OCI-LY3 (cell line): ENCODE measurements at regions not wholly inside any gene's neighbourhood (a gene's known extent, or its start where the extent isn't known, plus 50 kb on each side); places are given as distances from the start of the nearest gene placed in this dataset.

ENCODE experiments used
- H2AFZ ChIP-seq: fragments of 200-600, 300-600 bp; shearing (Covaris generic); 2 replicates; pipeline ENCODE4 v1.6.0; 2014; ENCODE audit warnings: antibody characterized with exemption, low read depth, low read length
- H3K27ac ChIP-seq: fragments of 200-600, 300-600 bp; sonication (generic); 2 replicates; pipeline ENCODE4 v1.5.1; 2014; ENCODE audit warnings: mild to moderate bottlenecking, low read length, moderate library complexity, mixed read lengths
- H3K27me3 ChIP-seq: fragments of 200-600, 300-600 bp; sonication (generic); 2 replicates; pipeline ENCODE4 v1.6.1; 2014; ENCODE audit warnings: low read depth, low read length, mixed read lengths
- H3K36me3 ChIP-seq: fragments of 200-600, 300-600 bp; sonication (generic); replicated peaks from 2 replicates; pipeline ENCODE3; 2014; ENCODE audit warnings: low read depth, low read length, mixed read lengths
- H3K4me1 ChIP-seq: fragments of 300-600, 200-600 bp; sonication (generic); 2 replicates; pipeline ENCODE4 v1.6.1; 2014; ENCODE audit warnings: low read length, mixed read lengths
- H3K4me2 ChIP-seq: fragments of 200-600, 300-600 bp; sonication (generic); 2 replicates; pipeline ENCODE4 v1.6.1; 2014; ENCODE audit warnings: low read length, mixed read lengths
- H3K4me3 ChIP-seq: fragments of 300-600, 200-600 bp; sonication (generic); 2 replicates; pipeline ENCODE4 v1.5.1; 2014; ENCODE audit warnings: antibody characterized with exemption, mild to moderate bottlenecking, low read length, moderate library complexity
- H3K79me2 ChIP-seq: fragments of 300-600, 200-600 bp; shearing (Covaris generic); 2 replicates; pipeline ENCODE4 v1.6.1; 2014; ENCODE audit warnings: mild to moderate bottlenecking, low read length, mixed read lengths
- H3K9ac ChIP-seq: fragments of 300-600, 200-600 bp; shearing (Covaris generic); 2 replicates; pipeline ENCODE4 v1.6.0; 2014; ENCODE audit warnings: mild to moderate bottlenecking, low read length, moderate library complexity
- H3K9me3 ChIP-seq: fragments of 200-600, 300-600 bp; shearing (Covaris generic); 2 replicates; pipeline ENCODE4 v1.6.1; 2014; ENCODE audit warnings: low read length, mixed read lengths; ENCODE audit not compliant: insufficient read depth
- H4K20me1 ChIP-seq: fragments of 200-600, 300-600 bp; sonication (generic); 2 replicates; pipeline ENCODE4 v1.6.1; 2016; ENCODE audit warnings: low read length, mixed read lengths; ENCODE audit not compliant: insufficient read depth
- EZH2phosphoT487 ChIP-seq: fragments of 200-600 bp; shearing (Covaris generic); IDR thresholded peaks from 2 replicates; pipeline ENCODE4 v1.6.1; 2018; ENCODE audit warnings: antibody characterized with exemption, mixed run types, low read depth
- TF ChIP-seq, protein P1 (sequence below): fragments of 200-600, 300-600 bp; sonication (generic); IDR thresholded peaks from 2 replicates; pipeline ENCODE4 v1.5.1; 2014; ENCODE audit warnings: antibody characterized with exemption, low read length, low read depth

GRCh38 chr19:28403690-28404089 lies 809.3 kb downstream of the UQCRFS1 start:
- Histone ChIP-seq H3K36me3 (no peaks in the 10 kb centered on the region), H3K4me3 (no peak overlapping the region), H4K20me1 (no peaks in the 10 kb centered on the region), H3K9ac (no peak overlapping the region), H3K9me3 (no peaks in the 10 kb centered on the region), H3K27ac (no peak overlapping the region), H3K4me1 (no peaks in the 10 kb centered on the region), H2AFZ (no peak overlapping the region), H3K4me2 (no peak overlapping the region), H3K79me2 (no peaks in the 10 kb centered on the region), H3K27me3 (no peaks in the 10 kb centered on the region)
- no peak for TF ChIP-seq EZH2phosphoT487
- TF ChIP-seq, protein P1, sequence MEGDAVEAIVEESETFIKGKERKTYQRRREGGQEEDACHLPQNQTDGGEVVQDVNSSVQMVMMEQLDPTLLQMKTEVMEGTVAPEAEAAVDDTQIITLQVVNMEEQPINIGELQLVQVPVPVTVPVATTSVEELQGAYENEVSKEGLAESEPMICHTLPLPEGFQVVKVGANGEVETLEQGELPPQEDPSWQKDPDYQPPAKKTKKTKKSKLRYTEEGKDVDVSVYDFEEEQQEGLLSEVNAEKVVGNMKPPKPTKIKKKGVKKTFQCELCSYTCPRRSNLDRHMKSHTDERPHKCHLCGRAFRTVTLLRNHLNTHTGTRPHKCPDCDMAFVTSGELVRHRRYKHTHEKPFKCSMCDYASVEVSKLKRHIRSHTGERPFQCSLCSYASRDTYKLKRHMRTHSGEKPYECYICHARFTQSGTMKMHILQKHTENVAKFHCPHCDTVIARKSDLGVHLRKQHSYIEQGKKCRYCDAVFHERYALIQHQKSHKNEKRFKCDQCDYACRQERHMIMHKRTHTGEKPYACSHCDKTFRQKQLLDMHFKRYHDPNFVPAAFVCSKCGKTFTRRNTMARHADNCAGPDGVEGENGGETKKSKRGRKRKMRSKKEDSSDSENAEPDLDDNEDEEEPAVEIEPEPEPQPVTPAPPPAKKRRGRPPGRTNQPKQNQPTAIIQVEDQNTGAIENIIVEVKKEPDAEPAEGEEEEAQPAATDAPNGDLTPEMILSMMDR = no peak

GRCh38 chr19:28402701-28403290 lies 810.2 kb downstream of the UQCRFS1 start:
- H3K27me3 ChIP-seq = no peaks in the 10 kb centered on the region
- no peak overlapping the region for H2AFZ ChIP-seq
- TF ChIP-seq, protein P1 = no peak
- TF ChIP-seq EZH2phosphoT487 = no peak
- no peaks in the 10 kb centered on the region for H3K79me2 ChIP-seq
- H3K27ac ChIP-seq = no peak overlapping the region
- H3K9me3 ChIP-seq = no peaks in the 10 kb centered on the region
- H3K4me1 ChIP-seq = no peaks in the 10 kb centered on the region
- H3K4me2 ChIP-seq = no peak overlapping the region
- H3K36me3 ChIP-seq = no peaks in the 10 kb centered on the region
- no peak overlapping the region for H3K4me3 ChIP-seq
- H3K9ac ChIP-seq = no peak overlapping the region
- H4K20me1 ChIP-seq = no peaks in the 10 kb centered on the region

GRCh38 chr19:28401739-28402424 lies 811.1 kb downstream of the UQCRFS1 start:
- H3K36me3 ChIP-seq = no peaks in the 10 kb centered on the region
- no peak for TF ChIP-seq EZH2phosphoT487
- TF ChIP-seq, protein P1 = no peak
- no peaks in the 10 kb centered on the region for H3K79me2 ChIP-seq
- H3K9ac ChIP-seq = no peak overlapping the region
- no peak overlapping the region for H3K27ac ChIP-seq
- H3K4me2 ChIP-seq = no peak overlapping the region
- no peaks in the 10 kb centered on the region for H3K27me3 ChIP-seq
- no peaks in the 10 kb centered on the region for H4K20me1 ChIP-seq
- no peak overlapping the region for H3K4me3 ChIP-seq
- H3K9me3 ChIP-seq = no peaks in the 10 kb centered on the region
- H3K4me1 ChIP-seq = no peaks in the 10 kb centered on the region
- no peak overlapping the region for H2AFZ ChIP-seq

DNA sequence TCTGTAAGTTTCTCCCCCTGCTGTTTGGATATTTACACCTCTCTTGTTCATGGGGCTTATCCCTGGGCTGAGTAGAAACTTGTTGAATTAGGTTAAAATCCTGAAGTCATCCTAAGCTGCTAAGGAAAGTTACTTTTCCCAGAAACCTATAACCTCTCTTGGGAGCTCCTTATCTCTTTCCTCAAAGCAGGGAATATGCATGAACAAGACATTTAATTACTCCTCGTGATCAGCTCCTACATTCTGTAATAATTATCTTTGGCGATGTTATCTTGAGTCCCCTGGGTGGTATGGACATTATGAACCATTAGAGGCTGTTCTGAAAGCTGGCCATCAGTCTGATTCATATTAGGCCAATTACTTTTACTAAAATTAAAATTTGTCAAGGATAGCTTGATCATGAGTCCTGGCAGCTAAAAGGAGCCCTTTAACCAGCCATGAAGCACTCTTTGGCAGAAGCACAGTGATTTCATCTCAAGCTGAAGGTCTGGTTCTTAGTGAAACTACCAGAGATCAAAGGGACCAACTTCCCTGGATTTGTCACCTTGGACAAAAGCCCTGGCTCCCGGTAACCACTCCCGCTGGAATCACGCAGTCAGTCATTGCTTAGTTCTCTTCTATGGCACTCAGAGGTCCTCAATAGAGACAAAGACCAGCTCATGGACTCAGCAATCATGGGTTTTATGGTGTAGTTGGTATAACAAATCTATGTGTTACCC lies 811.8 kb downstream of the UQCRFS1 start:
- no peak overlapping the region for H3K9ac ChIP-seq
- no peaks in the 10 kb centered on the region for H3K36me3 ChIP-seq
- H3K9me3 ChIP-seq = no peaks in the 10 kb centered on the region
- no peak overlapping the region for H3K27ac ChIP-seq
- no peaks in the 10 kb centered on the region for H3K79me2 ChIP-seq
- no peak overlapping the region for H2AFZ ChIP-seq
- TF ChIP-seq, protein P1 = no peak
- no peak for TF ChIP-seq EZH2phosphoT487
- no peaks in the 10 kb centered on the region for H4K20me1 ChIP-seq
- no peak overlapping the region for H3K4me3 ChIP-seq
- H3K4me1 ChIP-seq = no peaks in the 10 kb centered on the region
- H3K27me3 ChIP-seq = no peaks in the 10 kb centered on the region
- H3K4me2 ChIP-seq = no peak overlapping the region
